ENCODE measurements at regions not wholly inside any gene's neighbourhood (a gene's known extent, or its start where the extent isn't known, plus 50 kb on each side); places are given as distances from the start of the nearest gene placed in this dataset.

DNA sequence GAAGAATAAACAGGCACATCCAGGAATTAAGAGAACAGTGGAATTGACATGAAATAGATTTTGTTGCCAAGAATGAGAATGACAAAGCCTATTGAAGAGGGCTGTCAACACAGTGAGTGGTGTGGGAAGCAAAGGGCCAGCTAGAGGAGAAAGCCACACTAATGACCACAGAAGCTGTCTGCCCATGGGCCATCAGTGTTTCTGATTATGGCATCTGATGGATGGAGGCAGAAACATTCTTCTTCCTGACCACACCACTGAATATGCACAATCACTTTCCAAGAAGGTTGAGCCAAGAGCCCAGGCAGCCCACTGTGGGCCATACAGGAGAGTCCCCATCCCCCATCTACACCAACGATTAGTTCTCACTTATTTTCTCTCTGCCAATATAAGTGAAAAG lies 146.0 kb upstream of the SH3BP4 start:
- TF ChIP-seq, protein P1, sequence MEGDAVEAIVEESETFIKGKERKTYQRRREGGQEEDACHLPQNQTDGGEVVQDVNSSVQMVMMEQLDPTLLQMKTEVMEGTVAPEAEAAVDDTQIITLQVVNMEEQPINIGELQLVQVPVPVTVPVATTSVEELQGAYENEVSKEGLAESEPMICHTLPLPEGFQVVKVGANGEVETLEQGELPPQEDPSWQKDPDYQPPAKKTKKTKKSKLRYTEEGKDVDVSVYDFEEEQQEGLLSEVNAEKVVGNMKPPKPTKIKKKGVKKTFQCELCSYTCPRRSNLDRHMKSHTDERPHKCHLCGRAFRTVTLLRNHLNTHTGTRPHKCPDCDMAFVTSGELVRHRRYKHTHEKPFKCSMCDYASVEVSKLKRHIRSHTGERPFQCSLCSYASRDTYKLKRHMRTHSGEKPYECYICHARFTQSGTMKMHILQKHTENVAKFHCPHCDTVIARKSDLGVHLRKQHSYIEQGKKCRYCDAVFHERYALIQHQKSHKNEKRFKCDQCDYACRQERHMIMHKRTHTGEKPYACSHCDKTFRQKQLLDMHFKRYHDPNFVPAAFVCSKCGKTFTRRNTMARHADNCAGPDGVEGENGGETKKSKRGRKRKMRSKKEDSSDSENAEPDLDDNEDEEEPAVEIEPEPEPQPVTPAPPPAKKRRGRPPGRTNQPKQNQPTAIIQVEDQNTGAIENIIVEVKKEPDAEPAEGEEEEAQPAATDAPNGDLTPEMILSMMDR (IDR thresholded peaks at IDR 0.05; ENCODE audit: borderline replicate concordance, extremely low read depth, low read length, poor library complexity, severe bottlenecking), result no peak
- TF ChIP-seq EZH2 (IDR thresholded peaks at IDR 0.05; ENCODE audit: borderline replicate concordance, low read depth, low read length, severe bottlenecking), result no peak

Measured in DND-41 (cell line).